AG10803 (cell line): ENCODE measurements at regions not wholly inside any gene's neighbourhood (a gene's known extent, or its start where the extent isn't known, plus 50 kb on each side); places are given as distances from the start of the nearest gene placed in this dataset.

Experiments
- DNase-seq: peaks from one replicate; pipeline ENCODE4 v3.0.0; 2010; ENCODE audit warnings: low read depth
- H3K4me3 ChIP-seq: 2 replicates; pipeline ENCODE4 v1.5.1; 2011; ENCODE audit warnings: mild to moderate bottlenecking, low read length, control low read depth
- TF ChIP-seq, protein P1 (sequence below): conservative IDR thresholded peaks from 2 replicates; pipeline ENCODE4 v1.5.1; 2011; ENCODE audit warnings: mild to moderate bottlenecking, low read length, control low read depth, inconsistent platforms

DNA sequence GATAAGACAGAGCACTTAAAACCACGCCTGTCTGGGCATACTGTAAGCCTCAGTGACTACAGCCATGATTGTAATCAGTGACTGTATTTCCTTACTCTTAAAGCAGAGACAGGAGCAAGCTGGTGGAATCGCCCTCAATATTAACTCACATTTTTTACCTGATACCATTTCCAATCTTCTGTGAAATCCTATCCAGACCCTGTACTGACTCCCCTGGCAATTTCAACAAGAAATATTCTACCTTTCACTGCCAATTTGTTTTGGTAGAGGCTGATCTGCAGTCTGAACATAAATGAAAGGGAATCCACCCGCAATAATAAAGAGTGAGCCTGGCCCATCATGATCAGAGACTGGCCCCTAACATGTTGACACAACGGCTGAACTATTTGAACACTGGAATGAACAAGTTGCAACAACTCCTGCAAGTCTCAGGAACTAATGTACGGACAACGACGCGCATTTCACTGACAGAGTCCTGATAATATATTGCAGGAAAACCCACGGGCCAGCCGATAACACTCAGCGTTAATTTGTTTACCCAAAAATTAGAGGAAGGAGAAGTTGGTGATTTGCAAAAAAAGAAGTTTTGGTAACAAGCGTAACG lies 195.5 kb upstream of the BTG1 start:
- no peak overlapping the region for H3K4me3 ChIP-seq
- DNase-seq: no peak
- TF ChIP-seq, protein P1, sequence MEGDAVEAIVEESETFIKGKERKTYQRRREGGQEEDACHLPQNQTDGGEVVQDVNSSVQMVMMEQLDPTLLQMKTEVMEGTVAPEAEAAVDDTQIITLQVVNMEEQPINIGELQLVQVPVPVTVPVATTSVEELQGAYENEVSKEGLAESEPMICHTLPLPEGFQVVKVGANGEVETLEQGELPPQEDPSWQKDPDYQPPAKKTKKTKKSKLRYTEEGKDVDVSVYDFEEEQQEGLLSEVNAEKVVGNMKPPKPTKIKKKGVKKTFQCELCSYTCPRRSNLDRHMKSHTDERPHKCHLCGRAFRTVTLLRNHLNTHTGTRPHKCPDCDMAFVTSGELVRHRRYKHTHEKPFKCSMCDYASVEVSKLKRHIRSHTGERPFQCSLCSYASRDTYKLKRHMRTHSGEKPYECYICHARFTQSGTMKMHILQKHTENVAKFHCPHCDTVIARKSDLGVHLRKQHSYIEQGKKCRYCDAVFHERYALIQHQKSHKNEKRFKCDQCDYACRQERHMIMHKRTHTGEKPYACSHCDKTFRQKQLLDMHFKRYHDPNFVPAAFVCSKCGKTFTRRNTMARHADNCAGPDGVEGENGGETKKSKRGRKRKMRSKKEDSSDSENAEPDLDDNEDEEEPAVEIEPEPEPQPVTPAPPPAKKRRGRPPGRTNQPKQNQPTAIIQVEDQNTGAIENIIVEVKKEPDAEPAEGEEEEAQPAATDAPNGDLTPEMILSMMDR: no peak

DNA sequence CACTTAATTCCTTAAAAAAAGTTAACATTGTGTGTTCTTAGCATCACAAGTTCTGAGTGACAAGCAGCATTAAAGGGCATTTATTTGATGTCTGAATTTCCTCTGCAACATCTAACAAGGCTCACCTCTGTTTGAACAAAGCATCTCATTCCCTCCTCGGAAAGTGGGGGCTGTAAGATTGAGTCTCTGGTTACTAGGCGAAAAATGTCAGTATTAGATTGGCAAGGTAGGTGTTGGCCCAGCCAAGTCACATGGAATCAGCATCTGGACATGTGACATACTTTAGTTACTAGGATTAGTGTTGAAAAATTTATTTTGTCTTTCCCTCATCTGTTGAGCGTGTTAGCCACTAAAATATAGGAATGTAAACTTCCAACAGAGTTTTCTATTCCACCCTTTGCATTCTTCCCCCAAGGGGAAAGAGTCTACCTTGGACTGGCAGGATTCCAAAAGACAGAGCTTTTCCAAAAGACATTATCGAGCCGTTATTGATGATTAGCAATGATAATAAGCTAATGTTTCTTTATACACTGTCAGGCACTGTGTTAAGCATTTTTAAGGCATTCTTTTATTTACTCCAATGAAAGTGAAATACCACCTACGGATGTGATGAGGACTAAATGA lies 194.9 kb upstream of the BTG1 start:
- no peak overlapping the region for H3K4me3 ChIP-seq
- DNase-seq: no peak
- TF ChIP-seq, protein P1: no peak

DNA sequence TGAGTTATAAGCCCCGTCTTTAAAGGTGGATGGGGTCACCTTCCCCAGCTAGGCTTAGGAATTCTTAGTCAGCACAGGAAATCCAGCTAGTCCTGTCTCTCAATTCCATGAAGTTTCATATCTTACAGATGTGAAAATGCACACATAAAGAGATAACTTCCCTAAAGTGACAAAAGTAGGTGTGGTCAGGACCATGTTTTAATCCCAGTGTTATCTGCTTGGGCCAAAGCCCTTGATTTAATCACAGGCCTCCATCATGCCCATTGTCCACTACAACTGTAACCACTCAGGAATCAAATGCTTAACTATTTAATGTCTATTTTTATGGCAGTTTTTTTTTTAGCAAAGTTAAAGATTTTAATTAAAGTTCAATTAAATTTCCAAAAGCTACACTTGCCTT lies 194.4 kb upstream of the BTG1 start:
- no peak for DNase-seq
- TF ChIP-seq, protein P1: no peak
- H3K4me3 ChIP-seq: no peak overlapping the region

DNA sequence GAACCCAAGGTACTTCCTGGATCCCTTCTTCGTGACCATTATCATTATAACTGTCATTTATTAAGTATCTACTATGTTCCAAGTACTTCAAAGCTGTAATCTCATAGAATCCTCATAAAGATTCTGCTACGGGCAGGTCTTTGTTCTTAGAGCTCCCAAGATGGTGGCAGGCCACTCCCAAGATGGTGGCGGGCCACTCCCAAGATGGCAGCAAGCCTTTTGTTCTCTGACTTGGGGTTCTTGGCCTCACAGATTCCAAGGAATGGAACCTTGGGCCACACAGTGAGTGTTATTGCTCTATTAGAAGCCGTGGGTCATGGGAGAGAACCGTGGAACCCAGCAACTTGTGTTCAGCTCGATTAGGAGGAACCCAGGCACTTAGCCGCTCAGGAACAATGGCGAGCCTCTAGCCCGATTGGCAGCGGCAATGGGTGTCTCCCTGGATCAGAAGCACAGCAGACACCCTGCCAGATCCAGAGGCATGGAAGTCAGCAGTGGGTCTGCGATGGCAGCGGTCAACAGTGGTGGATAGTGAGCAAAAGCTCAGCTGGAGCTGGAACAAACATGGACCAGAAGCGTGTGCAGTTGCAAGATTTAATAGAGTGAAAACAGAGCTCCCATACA lies 193.7 kb upstream of the BTG1 start:
- TF ChIP-seq, protein P1: no peak

DNA sequence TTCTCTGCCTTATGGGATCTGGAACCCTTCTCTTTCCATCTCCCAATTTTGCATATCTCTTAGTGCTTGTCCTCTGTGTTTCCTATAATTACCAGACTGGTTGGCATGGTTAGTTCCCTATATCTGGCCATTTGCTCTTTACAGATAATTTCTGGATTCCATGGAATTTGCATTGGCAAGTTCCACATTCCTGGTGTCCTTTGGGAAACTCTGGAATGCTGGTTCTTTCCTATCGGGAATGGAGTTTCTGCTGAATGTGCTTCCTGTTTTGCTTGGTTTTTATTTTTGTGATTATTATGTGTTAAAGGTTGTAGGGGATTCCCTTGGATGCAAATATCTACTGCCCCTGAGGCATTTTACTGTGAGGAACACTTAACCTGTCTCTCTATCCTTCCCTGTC lies 193.0 kb upstream of the BTG1 start:
- TF ChIP-seq, protein P1: no peak
- DNase-seq: peak; percentile 35
- H3K4me3 ChIP-seq: no peak overlapping the region

More for the DNA sequence above, 193.7 kb upstream of the BTG1 start:
- no peak overlapping the region for H3K4me3 ChIP-seq
- no peak for DNase-seq

DNA sequence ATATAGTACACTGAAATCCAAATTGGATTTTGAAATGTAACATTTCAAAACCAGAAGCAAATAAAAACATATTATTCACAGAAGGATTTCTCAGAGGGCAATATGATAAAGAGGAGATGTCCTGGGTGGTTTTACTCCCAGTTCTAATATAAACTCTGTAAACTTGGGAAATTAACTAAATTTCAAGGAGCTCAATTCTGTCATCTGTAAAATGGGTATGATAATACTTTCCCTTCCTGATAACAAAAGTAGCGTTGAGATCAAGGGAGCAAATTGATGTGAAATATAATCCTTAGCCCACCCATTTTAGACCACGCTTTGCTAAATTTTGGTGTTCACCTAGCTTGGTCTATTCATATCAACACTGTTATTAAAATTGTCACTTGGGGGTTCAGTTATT lies 192.5 kb upstream of the BTG1 start:
- TF ChIP-seq, protein P1: no peak
- no peak for DNase-seq
- H3K4me3 ChIP-seq: no peak overlapping the region

DNA sequence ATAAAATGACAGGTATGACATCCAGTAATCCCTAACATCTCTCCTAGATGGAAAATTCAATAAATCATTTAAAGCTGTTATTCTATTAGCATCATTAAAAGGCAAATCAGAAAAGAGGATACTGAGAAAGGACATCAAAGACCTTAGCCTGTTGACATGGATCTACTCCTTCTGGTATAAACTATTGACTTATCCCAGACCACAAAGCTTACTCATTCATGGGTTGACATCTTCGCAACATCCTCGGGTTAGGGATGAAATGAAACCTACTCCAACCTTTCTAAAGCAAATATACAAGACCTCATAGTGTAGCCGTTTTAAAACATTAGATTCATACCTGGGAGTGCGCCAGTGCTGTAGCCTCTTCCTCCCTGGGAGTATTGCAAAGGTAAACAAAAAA lies 191.5 kb upstream of the BTG1 start:
- DNase-seq: no peak

More for the DNA sequence above, 191.5 kb upstream of the BTG1 start:
- TF ChIP-seq, protein P1: no peak
- no peak overlapping the region for H3K4me3 ChIP-seq
